Mesothelial cell of epicardium (in vitro differentiated cells): ENCODE measurements at regions not wholly inside any gene's neighbourhood (a gene's known extent, or its start where the extent isn't known, plus 50 kb on each side); places are given as distances from the start of the nearest gene placed in this dataset.

Experiments
- DNase-seq, 2 experiments: peaks; one replicate each; pipeline ENCODE4 v3.0.0; 2021; ENCODE audit warnings: low spot score in 2 of 2; ENCODE audit not compliant: unreplicated experiment in 2 of 2
- H3K27ac Mint-ChIP-seq: 2 replicates; pipeline ENCODE4 v1.8.0; 2021; ENCODE audit warnings: mixed read lengths
- H3K27me3 Mint-ChIP-seq: 2 replicates; pipeline ENCODE4 v1.8.0; 2021; ENCODE audit warnings: low read depth, mixed read lengths
- H3K36me3 Mint-ChIP-seq: 2 replicates; pipeline ENCODE4 v1.8.0; 2021; ENCODE audit warnings: mixed read lengths
- H3K4me1 Mint-ChIP-seq: 2 replicates; pipeline ENCODE4 v1.8.0; 2021; ENCODE audit warnings: mixed read lengths
- H3K4me3 Mint-ChIP-seq: 2 replicates; pipeline ENCODE4 v1.8.0; 2021; ENCODE audit warnings: mild to moderate bottlenecking, moderate library complexity, mixed read lengths
- H3K9me3 Mint-ChIP-seq: 2 replicates; pipeline ENCODE4 v1.8.0; 2021; ENCODE audit warnings: mixed read lengths
- CTCF ChIP-seq: fragments of 200-600 bp; sonication (generic); IDR thresholded peaks from one replicate; pipeline ENCODE4 v1.5.0; 2021; ENCODE audit warnings: antibody characterized with exemption; ENCODE audit not compliant: unreplicated experiment

- no peak for DNase-seq
- no peak overlapping the region for H3K27ac Mint-ChIP-seq
Observed at GRCh38 chr9:85213650-85214607, 527.8 kb downstream of the AGTPBP1 start.

DNA sequence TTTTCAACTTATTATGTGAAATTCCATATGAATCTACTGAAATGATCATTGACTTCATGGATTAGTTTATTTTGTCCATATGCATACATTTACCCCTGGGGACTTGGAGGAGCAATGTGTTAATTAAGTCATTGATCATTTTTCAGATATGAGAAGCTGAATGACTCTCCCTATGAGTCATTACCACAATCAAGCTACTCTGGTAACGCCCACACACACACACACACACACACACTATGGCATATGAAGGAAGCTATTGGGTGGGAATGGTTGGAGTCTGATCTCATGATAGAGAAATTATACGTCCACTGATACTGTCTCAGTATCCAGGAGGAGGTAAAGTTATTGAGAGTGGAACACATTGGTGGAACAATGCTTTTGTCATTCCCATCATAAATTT lies 528.9 kb downstream of the AGTPBP1 start:
- no peak for DNase-seq
- Mint-ChIP-seq H3K27me3 (no peaks in the 10 kb centered on the region), H3K4me1 (peaks cover 10% of the 10 kb centered on the region), H3K4me3 (no peak overlapping the region), H3K36me3 (no peaks in the 10 kb centered on the region), H3K27ac (no peak overlapping the region), H3K9me3 (peaks cover 1% of the 10 kb centered on the region)
- TF ChIP-seq CTCF = no peak

More at GRCh38 chr9:85213650-85214607, 527.8 kb downstream of the AGTPBP1 start:
- Mint-ChIP-seq H3K27me3 (no peaks in the 10 kb centered on the region), H3K9me3 (no peaks in the 10 kb centered on the region), H3K36me3 (no peaks in the 10 kb centered on the region), H3K4me1 (peaks cover 10% of the 10 kb centered on the region), H3K4me3 (no peak overlapping the region)
- TF ChIP-seq CTCF = no peak

DNA sequence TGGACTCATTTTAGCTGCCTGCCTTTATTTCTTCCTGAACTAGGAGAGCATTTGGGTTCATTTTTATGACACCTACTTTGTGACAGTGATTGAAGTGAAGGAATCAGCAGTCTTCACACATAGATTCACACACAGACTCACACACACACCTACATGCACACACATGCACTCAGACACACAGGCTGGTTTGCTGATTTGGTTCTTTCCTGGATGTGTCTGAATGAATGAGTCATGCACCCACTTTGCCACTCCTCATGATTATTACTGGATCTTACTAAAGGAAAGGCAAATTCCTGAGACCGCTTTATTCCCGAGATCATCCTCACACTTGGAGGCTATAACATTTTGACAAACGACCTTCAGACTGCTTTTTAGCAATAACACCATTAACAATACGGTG lies 529.5 kb downstream of the AGTPBP1 start:
- Mint-ChIP-seq H3K27ac (no peak overlapping the region), H3K36me3 (no peaks in the 10 kb centered on the region), H3K9me3 (peaks cover 5% of the 10 kb centered on the region), H3K4me3 (no peak overlapping the region), H3K4me1 (peaks cover 10% of the 10 kb centered on the region), H3K27me3 (no peaks in the 10 kb centered on the region)
- no peak for TF ChIP-seq CTCF
- DNase-seq = no peak

DNA sequence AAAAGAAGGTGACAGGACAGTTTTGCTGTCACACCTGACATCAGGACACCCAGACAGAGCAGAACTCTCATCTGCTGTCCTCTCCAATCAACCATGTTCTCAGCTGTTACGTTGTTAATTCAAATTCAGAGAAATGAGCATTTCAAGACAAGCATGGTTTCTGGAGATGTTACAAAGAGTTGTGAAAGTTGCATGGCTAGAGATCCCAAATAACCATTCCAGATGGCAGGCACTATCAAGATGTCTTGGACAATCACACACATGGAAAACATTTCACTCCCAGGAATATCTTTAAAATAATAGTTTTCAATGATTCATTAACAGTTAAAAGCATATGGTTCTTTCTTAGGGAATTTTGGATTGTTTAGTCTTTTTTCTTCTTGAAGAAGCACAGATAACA lies 533.1 kb downstream of the AGTPBP1 start:
- no peak for DNase-seq
- H3K27ac Mint-ChIP-seq = no peak overlapping the region
- H3K4me1 Mint-ChIP-seq = peaks cover 10% of the 10 kb centered on the region
- TF ChIP-seq CTCF = no peak
- H3K9me3 Mint-ChIP-seq = peaks cover 5% of the 10 kb centered on the region
- H3K27me3 Mint-ChIP-seq = no peaks in the 10 kb centered on the region
- no peak overlapping the region for H3K4me3 Mint-ChIP-seq
- no peaks in the 10 kb centered on the region for H3K36me3 Mint-ChIP-seq

DNA sequence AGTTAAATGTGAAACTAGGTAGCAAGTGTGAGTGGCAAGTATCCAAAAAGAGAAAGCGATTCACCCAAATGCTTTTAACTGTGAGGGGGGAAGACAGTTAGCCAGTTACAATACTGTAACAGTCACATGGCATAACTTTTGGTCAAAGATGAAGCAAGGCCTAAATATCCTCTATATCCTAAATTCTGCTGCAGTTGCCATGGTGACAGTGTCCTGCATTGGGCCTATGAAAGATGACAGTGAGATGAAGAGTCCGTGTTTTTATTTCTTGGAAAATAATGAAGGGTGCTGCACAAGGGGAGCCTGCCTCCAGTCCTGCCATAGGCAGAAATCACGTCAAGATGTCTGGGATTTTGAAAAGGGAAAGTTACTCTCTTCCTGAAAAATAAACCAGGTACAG lies 534.6 kb downstream of the NTRK2 start:
- Mint-ChIP-seq H3K27me3 (no peaks in the 10 kb centered on the region), H3K4me3 (no peak overlapping the region), H3K9me3 (peaks cover 5% of the 10 kb centered on the region), H3K4me1 (no peaks in the 10 kb centered on the region), H3K36me3 (no peaks in the 10 kb centered on the region), H3K27ac (no peak overlapping the region)
- no peak for DNase-seq
- TF ChIP-seq CTCF = no peak
